ENCODE measurements at regions not wholly inside any gene's neighbourhood (a gene's known extent, or its start where the extent isn't known, plus 50 kb on each side); places are given as distances from the start of the nearest gene placed in this dataset.

DNA sequence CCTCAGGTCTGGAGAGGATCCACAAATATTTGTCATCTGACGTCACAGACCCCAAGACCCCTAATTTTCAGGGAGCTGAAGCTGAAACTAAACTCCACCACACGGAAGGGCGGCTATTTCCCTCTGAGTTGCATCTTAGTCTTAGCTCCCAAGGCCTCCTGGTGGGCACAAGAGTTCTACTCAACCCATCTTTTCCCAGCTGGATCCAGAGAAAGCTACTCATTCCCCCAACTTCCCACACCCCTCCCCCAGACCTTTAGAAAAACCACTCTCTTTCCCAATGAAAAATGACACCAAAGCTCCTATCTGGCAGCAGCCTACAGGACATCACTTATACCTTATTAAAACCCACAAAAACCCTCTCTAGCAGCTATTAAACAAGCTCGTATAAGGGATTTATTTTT lies 67.1 kb upstream of the SLC1A1 start:
- TF ChIP-seq RAD21 (conservative IDR thresholded peaks at IDR 0.05 in 1 of 2, IDR thresholded peaks at IDR 0.05 in 1 of 2) (no peak), CHD2 (IDR thresholded peaks at IDR 0.05; ENCODE audit: low read length, partially characterized antibody) (no peak), RFX5 (IDR thresholded peaks at IDR 0.05) (no peak), EP300 (IDR thresholded peaks at IDR 0.05) (no peak), RNF2 (IDR thresholded peaks at IDR 0.05; ENCODE audit: borderline replicate concordance, low read depth) (no peak), CBX2 (IDR thresholded peaks at IDR 0.05; ENCODE audit: borderline replicate concordance, low read depth) (no peak)
- TF ChIP-seq, protein P1, sequence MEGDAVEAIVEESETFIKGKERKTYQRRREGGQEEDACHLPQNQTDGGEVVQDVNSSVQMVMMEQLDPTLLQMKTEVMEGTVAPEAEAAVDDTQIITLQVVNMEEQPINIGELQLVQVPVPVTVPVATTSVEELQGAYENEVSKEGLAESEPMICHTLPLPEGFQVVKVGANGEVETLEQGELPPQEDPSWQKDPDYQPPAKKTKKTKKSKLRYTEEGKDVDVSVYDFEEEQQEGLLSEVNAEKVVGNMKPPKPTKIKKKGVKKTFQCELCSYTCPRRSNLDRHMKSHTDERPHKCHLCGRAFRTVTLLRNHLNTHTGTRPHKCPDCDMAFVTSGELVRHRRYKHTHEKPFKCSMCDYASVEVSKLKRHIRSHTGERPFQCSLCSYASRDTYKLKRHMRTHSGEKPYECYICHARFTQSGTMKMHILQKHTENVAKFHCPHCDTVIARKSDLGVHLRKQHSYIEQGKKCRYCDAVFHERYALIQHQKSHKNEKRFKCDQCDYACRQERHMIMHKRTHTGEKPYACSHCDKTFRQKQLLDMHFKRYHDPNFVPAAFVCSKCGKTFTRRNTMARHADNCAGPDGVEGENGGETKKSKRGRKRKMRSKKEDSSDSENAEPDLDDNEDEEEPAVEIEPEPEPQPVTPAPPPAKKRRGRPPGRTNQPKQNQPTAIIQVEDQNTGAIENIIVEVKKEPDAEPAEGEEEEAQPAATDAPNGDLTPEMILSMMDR (IDR thresholded peaks at IDR 0.05), result no peak
- TF ChIP-seq, protein P2, sequence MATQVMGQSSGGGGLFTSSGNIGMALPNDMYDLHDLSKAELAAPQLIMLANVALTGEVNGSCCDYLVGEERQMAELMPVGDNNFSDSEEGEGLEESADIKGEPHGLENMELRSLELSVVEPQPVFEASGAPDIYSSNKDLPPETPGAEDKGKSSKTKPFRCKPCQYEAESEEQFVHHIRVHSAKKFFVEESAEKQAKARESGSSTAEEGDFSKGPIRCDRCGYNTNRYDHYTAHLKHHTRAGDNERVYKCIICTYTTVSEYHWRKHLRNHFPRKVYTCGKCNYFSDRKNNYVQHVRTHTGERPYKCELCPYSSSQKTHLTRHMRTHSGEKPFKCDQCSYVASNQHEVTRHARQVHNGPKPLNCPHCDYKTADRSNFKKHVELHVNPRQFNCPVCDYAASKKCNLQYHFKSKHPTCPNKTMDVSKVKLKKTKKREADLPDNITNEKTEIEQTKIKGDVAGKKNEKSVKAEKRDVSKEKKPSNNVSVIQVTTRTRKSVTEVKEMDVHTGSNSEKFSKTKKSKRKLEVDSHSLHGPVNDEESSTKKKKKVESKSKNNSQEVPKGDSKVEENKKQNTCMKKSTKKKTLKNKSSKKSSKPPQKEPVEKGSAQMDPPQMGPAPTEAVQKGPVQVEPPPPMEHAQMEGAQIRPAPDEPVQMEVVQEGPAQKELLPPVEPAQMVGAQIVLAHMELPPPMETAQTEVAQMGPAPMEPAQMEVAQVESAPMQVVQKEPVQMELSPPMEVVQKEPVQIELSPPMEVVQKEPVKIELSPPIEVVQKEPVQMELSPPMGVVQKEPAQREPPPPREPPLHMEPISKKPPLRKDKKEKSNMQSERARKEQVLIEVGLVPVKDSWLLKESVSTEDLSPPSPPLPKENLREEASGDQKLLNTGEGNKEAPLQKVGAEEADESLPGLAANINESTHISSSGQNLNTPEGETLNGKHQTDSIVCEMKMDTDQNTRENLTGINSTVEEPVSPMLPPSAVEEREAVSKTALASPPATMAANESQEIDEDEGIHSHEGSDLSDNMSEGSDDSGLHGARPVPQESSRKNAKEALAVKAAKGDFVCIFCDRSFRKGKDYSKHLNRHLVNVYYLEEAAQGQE (IDR thresholded peaks at IDR 0.05), result no peak
